ENCODE measurements at regions not wholly inside any gene's neighbourhood (a gene's known extent, or its start where the extent isn't known, plus 50 kb on each side); places are given as distances from the start of the nearest gene placed in this dataset.
A peak's percentile ranks its signal among the peaks of the same experiment; 100 is the strongest.

GRCh38 chr4:167290678-167291077, 56.4 kb upstream of the SPOCK3 start:
- peak; percentile 51 for DNase-seq (ENCODE audit: low spot score)

- no peak for DNase-seq (ENCODE audit: low spot score)
Observed at GRCh38 chr4:167308876-167309275, 74.6 kb upstream of the SPOCK3 start.

- DNase-seq (ENCODE audit: low spot score), result no peak
Observed at GRCh38 chr4:167321299-167321698, 87.0 kb upstream of the SPOCK3 start.

GRCh38 chr4:167339781-167340180, 105.5 kb upstream of the SPOCK3 start:
- DNase-seq (ENCODE audit: low spot score), result no peak

- no peak for DNase-seq (ENCODE audit: low spot score)
Observed at GRCh38 chr4:167359711-167360110, 125.4 kb upstream of the SPOCK3 start.

GRCh38 chr4:167379076-167379835, 145.0 kb upstream of the SPOCK3 start:
- DNase-seq (ENCODE audit: low spot score), result no peak

- DNase-seq (ENCODE audit: low spot score), result no peak
Observed at GRCh38 chr4:167380964-167381363, 146.7 kb upstream of the SPOCK3 start.

- no peak for DNase-seq (ENCODE audit: low spot score)
Observed at GRCh38 chr4:167383291-167383690, 149.0 kb upstream of the SPOCK3 start.

GRCh38 chr4:167397586-167397985, 163.3 kb upstream of the SPOCK3 start:
- DNase-seq (ENCODE audit: low spot score), result no peak

GRCh38 chr4:167399201-167399600, 164.9 kb upstream of the SPOCK3 start:
- no peak for DNase-seq (ENCODE audit: low spot score)

- no peak for DNase-seq (ENCODE audit: low spot score)
Observed at GRCh38 chr4:167406181-167406580, 171.9 kb upstream of the SPOCK3 start.

- no peak for DNase-seq (ENCODE audit: low spot score)
Observed at GRCh38 chr4:167415461-167415860, 181.2 kb upstream of the SPOCK3 start.

- no peak for DNase-seq (ENCODE audit: low spot score)
Observed at GRCh38 chr4:167419468-167420140, 185.3 kb upstream of the SPOCK3 start.

- DNase-seq (ENCODE audit: low spot score), result no peak
Observed at GRCh38 chr4:167421201-167421600, 186.9 kb upstream of the SPOCK3 start.

- DNase-seq (ENCODE audit: low spot score), result no peak
Observed at GRCh38 chr4:167424341-167425256, 190.3 kb upstream of the SPOCK3 start.

- DNase-seq (ENCODE audit: low spot score), result no peak
Observed at GRCh38 chr4:167428156-167428555, 193.9 kb upstream of the SPOCK3 start.

- no peak for DNase-seq (ENCODE audit: low spot score)
Observed at GRCh38 chr4:167431371-167431770, 197.1 kb upstream of the SPOCK3 start.

GRCh38 chr4:167435786-167436185, 201.5 kb upstream of the SPOCK3 start:
- no peak for DNase-seq (ENCODE audit: low spot score)

- no peak for DNase-seq (ENCODE audit: low spot score)
Observed at GRCh38 chr4:167443841-167444240, 209.5 kb upstream of the SPOCK3 start.

- no peak for DNase-seq (ENCODE audit: low spot score)
Observed at GRCh38 chr4:167452922-167453430, 218.7 kb upstream of the SPOCK3 start.

- no peak for DNase-seq (ENCODE audit: low spot score)
Observed at GRCh38 chr4:167456619-167457018, 222.3 kb upstream of the SPOCK3 start.

- DNase-seq (ENCODE audit: low spot score), result no peak
Observed at GRCh38 chr4:167469436-167469835, 235.1 kb upstream of the SPOCK3 start.
